ENCODE measurements at regions not wholly inside any gene's neighbourhood (a gene's known extent, or its start where the extent isn't known, plus 50 kb on each side); places are given as distances from the start of the nearest gene placed in this dataset.

DNA sequence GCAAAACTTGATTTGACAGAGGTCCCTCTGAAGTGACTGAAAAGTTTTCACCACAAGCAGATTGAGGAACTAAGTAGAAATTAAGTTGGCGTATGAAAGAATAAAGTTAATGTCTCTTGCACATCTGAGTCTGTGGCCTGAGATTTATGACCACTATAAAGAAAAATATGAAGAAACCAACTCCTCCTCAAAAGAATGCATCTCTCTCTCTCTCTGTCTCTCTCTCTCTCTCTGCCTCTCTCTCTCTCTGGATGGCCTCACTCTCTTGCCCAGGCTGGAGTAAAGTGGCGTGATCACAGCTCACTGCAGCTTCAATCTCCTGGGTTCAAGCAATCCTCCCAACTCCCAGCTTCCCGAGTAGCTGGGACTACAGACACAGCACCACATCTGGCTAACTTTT lies 55.2 kb downstream of the RPL22L1 start:
- Histone ChIP-seq H3K9ac (ENCODE audit: low read length) (no peak overlapping the region), H3K36me3 (replicated peaks; ENCODE audit: insufficient read depth, low read length) (no peaks in the 10 kb centered on the region), H2AFZ (ENCODE audit: low read length) (no peak overlapping the region), H3K79me2 (ENCODE audit: low read length) (no peaks in the 10 kb centered on the region), H3K27me3 (replicated peaks; ENCODE audit: insufficient read depth, low read length) (no peaks in the 10 kb centered on the region), H3K9me2 (replicated peaks; ENCODE audit: insufficient read depth, low read length) (no peaks in the 10 kb centered on the region), H3K9me3 (replicated peaks; ENCODE audit: insufficient read depth, low read length) (no peaks in the 10 kb centered on the region), H4K20me1 (ENCODE audit: insufficient read depth, low read length) (no peaks in the 10 kb centered on the region), H3K4me3 (ENCODE audit: low read length) (no peak overlapping the region), H3K27ac (ENCODE audit: low read length) (no peak overlapping the region), H3F3A (ENCODE audit: insufficient read depth, low read length) (no peaks in the 10 kb centered on the region), H3K4me2 (ENCODE audit: low read depth, low read length) (no peak overlapping the region), H3K4me1 (ENCODE audit: low read length) (peaks cover 14% of the 10 kb centered on the region; the same call in 1 of the 2 replicates)
- no peak for DNase-seq
- TF ChIP-seq EZH2phosphoT487 (IDR thresholded peaks at IDR 0.05; ENCODE audit: low read length) (no peak), EZH2 (optimal IDR thresholded peaks at IDR 0.05; ENCODE audit: low read depth, low read length) (no peak)
- TF ChIP-seq, protein P1, sequence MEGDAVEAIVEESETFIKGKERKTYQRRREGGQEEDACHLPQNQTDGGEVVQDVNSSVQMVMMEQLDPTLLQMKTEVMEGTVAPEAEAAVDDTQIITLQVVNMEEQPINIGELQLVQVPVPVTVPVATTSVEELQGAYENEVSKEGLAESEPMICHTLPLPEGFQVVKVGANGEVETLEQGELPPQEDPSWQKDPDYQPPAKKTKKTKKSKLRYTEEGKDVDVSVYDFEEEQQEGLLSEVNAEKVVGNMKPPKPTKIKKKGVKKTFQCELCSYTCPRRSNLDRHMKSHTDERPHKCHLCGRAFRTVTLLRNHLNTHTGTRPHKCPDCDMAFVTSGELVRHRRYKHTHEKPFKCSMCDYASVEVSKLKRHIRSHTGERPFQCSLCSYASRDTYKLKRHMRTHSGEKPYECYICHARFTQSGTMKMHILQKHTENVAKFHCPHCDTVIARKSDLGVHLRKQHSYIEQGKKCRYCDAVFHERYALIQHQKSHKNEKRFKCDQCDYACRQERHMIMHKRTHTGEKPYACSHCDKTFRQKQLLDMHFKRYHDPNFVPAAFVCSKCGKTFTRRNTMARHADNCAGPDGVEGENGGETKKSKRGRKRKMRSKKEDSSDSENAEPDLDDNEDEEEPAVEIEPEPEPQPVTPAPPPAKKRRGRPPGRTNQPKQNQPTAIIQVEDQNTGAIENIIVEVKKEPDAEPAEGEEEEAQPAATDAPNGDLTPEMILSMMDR (IDR thresholded peaks at IDR 0.05; ENCODE audit: low read length): no peak

DNA sequence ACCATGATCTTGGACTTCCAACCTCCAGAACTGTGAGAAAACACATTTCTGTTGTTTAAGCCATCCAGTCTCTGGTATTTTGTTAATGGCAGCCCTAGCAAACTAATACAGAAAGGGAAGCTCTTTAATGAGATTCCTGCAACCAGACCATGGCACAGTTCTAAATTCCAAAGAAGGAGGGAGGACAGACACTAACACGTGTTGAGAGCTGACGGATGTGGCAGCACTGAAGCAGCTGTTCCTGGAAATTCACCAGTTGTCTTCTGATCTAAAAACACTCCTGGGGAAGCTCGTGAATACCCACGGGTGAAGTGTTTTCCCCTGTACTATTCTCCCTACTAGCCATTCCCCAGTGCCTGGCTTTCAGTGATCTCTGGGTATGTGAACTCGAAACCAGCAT lies 56.7 kb downstream of the RPL22L1 start:
- H3K36me3 ChIP-seq (replicated peaks; ENCODE audit: insufficient read depth, low read length): no peaks in the 10 kb centered on the region
- H3K79me2 ChIP-seq (ENCODE audit: low read length): no peaks in the 10 kb centered on the region
- no peaks in the 10 kb centered on the region for H3F3A ChIP-seq (ENCODE audit: insufficient read depth, low read length)
- H4K20me1 ChIP-seq (ENCODE audit: insufficient read depth, low read length): no peaks in the 10 kb centered on the region
- H3K27ac ChIP-seq (ENCODE audit: low read length): no peak overlapping the region
- no peak overlapping the region for H3K9ac ChIP-seq (ENCODE audit: low read length)
- H3K4me2 ChIP-seq (ENCODE audit: low read depth, low read length): no peak overlapping the region
- peaks cover 14% of the 10 kb centered on the region; the same call in 1 of the 2 replicates for H3K4me1 ChIP-seq (ENCODE audit: low read length)
- no peak for TF ChIP-seq EZH2 (optimal IDR thresholded peaks at IDR 0.05; ENCODE audit: low read depth, low read length)
- H2AFZ ChIP-seq (ENCODE audit: low read length): no peak overlapping the region
- H3K9me2 ChIP-seq (replicated peaks; ENCODE audit: insufficient read depth, low read length): no peaks in the 10 kb centered on the region
- no peaks in the 10 kb centered on the region for H3K9me3 ChIP-seq (replicated peaks; ENCODE audit: insufficient read depth, low read length)
- no peak for DNase-seq
- H3K4me3 ChIP-seq (ENCODE audit: low read length): no peak overlapping the region
- H3K27me3 ChIP-seq (replicated peaks; ENCODE audit: insufficient read depth, low read length): no peaks in the 10 kb centered on the region

DNA sequence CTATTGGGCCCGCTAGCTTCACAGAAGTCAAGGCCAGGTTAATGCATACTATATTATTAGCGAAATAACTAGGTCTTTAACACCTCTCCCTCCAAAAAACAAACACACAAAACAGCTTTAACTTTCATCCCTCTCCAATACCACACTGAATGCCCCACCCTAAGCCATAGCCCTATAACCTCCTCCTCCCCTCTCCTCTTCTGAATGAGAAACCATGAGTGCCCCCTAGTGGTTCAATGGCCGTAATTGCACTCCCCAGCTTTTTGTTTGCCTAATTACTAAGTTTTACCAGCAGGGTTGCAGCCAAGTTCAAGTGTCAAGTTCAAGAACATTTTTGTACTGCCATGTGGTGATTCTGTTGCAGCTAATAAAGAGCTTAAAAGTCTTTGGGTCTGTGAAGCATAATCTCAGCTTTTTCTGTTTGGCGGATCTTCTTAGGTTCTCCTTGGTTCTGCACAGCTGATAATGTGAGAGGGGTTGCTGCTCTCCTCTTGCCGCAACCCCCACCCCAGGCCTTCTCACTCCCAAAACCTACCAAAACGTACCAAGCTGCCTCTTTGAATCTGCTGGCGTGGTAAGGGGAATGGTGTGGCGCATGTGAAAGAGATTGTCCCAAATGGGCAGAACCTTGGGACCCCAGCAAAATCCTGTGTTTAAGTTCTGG lies 57.9 kb downstream of the RPL22L1 start:
- Histone ChIP-seq H3K36me3 (replicated peaks; ENCODE audit: insufficient read depth, low read length) (no peaks in the 10 kb centered on the region), H2AFZ (ENCODE audit: low read length) (no peak overlapping the region), H3K4me1 (ENCODE audit: low read length) (peaks cover 14% of the 10 kb centered on the region; the same call in 1 of the 2 replicates), H3K27me3 (replicated peaks; ENCODE audit: insufficient read depth, low read length) (no peaks in the 10 kb centered on the region), H3K27ac (ENCODE audit: low read length) (no peak overlapping the region), H3F3A (ENCODE audit: insufficient read depth, low read length) (no peaks in the 10 kb centered on the region), H4K20me1 (ENCODE audit: insufficient read depth, low read length) (no peaks in the 10 kb centered on the region), H3K9ac (ENCODE audit: low read length) (no peak overlapping the region), H3K9me2 (replicated peaks; ENCODE audit: insufficient read depth, low read length) (no peaks in the 10 kb centered on the region), H3K4me3 (ENCODE audit: low read length) (no peak overlapping the region), H3K4me2 (ENCODE audit: low read depth, low read length) (no peak overlapping the region), H3K79me2 (ENCODE audit: low read length) (no peaks in the 10 kb centered on the region), H3K9me3 (replicated peaks; ENCODE audit: insufficient read depth, low read length) (no peaks in the 10 kb centered on the region)
- no peak for TF ChIP-seq EZH2 (optimal IDR thresholded peaks at IDR 0.05; ENCODE audit: low read depth, low read length)
- TF ChIP-seq, protein P1 (IDR thresholded peaks at IDR 0.05; ENCODE audit: low read length): peak; percentile 99
- DNase-seq: peak; percentile 86

DNA sequence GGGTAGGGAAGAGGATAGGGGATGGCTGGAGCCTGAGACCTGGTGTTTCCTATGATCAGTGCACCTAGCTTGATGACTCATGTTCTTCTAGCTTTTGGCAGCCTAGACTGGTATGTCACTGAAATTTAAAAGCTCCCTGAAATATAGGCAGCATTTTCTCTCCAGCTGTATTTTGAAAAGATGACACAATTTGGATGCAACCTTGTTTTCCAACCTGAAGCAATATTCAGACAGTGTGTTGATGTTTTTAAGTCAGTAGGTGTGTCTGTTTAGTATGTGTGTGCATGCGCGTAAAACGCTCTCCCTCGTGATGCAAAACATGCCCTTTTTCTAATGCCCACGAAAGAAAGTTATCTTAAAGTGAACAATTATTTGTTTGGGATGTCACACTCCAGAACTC lies 58.5 kb downstream of the RPL22L1 start:
- H3K27me3 ChIP-seq (replicated peaks; ENCODE audit: insufficient read depth, low read length): no peaks in the 10 kb centered on the region
- H3K9ac ChIP-seq (ENCODE audit: low read length): no peak overlapping the region
- TF ChIP-seq, protein P1 (IDR thresholded peaks at IDR 0.05; ENCODE audit: low read length): no peak
- TF ChIP-seq EZH2 (optimal IDR thresholded peaks at IDR 0.05; ENCODE audit: low read depth, low read length): no peak
- TF ChIP-seq EZH2phosphoT487 (IDR thresholded peaks at IDR 0.05; ENCODE audit: low read length): no peak
- H2AFZ ChIP-seq (ENCODE audit: low read length): no peak overlapping the region
- no peak overlapping the region for H3K4me2 ChIP-seq (ENCODE audit: low read depth, low read length)
- no peak overlapping the region for H3K4me3 ChIP-seq (ENCODE audit: low read length)
- H3F3A ChIP-seq (ENCODE audit: insufficient read depth, low read length): no peaks in the 10 kb centered on the region
- no peak for DNase-seq
- H3K9me3 ChIP-seq (replicated peaks; ENCODE audit: insufficient read depth, low read length): no peaks in the 10 kb centered on the region
- no peaks in the 10 kb centered on the region for H3K36me3 ChIP-seq (replicated peaks; ENCODE audit: insufficient read depth, low read length)
- no peak overlapping the region for H3K27ac ChIP-seq (ENCODE audit: low read length)
- no peaks in the 10 kb centered on the region for H3K9me2 ChIP-seq (replicated peaks; ENCODE audit: insufficient read depth, low read length)
- no peaks in the 10 kb centered on the region for H3K79me2 ChIP-seq (ENCODE audit: low read length)
- H3K4me1 ChIP-seq (ENCODE audit: low read length): peaks cover 14% of the 10 kb centered on the region; the same call in 1 of the 2 replicates
- H4K20me1 ChIP-seq (ENCODE audit: insufficient read depth, low read length): no peaks in the 10 kb centered on the region

Data from MM.1S (cell line).